ENCODE measurements at regions not wholly inside any gene's neighbourhood (a gene's known extent, or its start where the extent isn't known, plus 50 kb on each side); places are given as distances from the start of the nearest gene placed in this dataset.

GRCh38 chr5:57750891-57751290 lies 268.3 kb upstream of the ACTBL2 start:
- no peak overlapping the region for H3K27ac ChIP-seq
- TF ChIP-seq, protein P1, sequence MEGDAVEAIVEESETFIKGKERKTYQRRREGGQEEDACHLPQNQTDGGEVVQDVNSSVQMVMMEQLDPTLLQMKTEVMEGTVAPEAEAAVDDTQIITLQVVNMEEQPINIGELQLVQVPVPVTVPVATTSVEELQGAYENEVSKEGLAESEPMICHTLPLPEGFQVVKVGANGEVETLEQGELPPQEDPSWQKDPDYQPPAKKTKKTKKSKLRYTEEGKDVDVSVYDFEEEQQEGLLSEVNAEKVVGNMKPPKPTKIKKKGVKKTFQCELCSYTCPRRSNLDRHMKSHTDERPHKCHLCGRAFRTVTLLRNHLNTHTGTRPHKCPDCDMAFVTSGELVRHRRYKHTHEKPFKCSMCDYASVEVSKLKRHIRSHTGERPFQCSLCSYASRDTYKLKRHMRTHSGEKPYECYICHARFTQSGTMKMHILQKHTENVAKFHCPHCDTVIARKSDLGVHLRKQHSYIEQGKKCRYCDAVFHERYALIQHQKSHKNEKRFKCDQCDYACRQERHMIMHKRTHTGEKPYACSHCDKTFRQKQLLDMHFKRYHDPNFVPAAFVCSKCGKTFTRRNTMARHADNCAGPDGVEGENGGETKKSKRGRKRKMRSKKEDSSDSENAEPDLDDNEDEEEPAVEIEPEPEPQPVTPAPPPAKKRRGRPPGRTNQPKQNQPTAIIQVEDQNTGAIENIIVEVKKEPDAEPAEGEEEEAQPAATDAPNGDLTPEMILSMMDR (conservative IDR thresholded peaks at IDR 0.05), result no peak
- no peak for TF ChIP-seq ZFX (IDR thresholded peaks at IDR 0.05)

DNA sequence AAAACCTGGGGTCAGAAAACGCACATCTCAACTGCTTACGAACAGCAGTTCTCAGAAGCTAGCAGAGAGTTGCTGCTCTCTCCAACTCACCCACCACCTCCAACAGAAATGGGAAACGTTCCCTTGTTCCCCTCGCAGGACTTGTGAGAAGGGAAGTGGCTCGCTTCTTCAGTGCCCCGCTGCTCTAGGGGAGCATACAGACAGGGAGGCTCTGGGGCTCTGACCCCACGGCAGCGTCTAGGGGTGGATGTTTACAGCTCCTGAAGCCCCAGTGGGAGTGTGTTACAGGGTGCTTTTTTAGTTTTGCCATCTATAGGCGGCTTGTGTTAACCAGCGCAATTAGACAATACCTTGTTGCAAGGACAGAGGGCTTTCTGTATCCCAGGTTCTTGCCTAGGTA lies 267.7 kb upstream of the ACTBL2 start:
- no peak overlapping the region for H3K27ac ChIP-seq
- TF ChIP-seq, protein P1 (conservative IDR thresholded peaks at IDR 0.05), result no peak
- TF ChIP-seq ZFX (IDR thresholded peaks at IDR 0.05), result no peak

GRCh38 chr5:57749396-57749795 lies 266.8 kb upstream of the ACTBL2 start:
- TF ChIP-seq, protein P1 (conservative IDR thresholded peaks at IDR 0.05), result no peak
- TF ChIP-seq ZFX (IDR thresholded peaks at IDR 0.05), result no peak
- no peak overlapping the region for H3K27ac ChIP-seq

DNA sequence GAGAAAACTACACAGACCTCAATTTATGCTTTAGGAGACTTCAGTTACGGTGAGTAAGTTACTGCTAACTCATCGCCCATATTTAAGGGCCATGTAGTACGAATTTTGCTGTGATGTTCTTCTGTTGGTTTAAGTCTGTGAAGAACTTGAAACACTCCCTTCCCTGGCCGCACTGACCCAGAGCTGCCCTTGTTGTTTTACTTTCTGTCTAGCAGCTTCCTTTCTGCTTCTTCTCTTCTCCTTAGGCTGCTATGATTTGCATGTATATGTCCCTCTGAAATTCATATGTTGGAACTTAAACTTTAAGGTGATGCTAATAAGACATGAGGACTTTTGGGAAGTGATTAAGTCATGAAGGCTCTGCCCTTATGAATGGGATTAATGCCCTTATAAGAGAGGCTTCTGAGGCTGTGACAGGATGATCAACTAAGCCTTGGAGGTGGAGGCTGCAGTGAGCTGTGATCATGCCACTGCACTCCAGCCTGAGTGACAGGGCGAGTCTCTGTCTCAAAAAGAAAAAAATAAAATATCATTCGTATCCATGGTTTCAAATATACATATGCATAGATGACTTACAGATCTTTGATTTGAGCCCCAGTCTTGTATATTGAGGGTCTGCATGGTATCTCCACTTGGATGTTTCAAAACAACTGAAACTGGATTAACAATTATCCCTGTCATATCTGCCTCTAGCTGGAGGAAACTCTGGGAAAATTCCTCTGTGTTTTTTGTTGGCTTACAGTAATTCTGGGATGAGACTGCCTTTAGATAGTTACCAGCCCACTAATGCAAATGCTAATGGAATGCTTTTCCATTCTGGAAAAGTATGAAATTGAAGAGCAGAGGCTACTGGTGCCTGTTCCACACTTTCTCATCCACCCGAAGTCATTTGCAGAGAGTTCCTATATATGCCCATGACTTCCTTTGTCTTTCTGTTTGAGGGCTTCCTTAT lies 263.4 kb upstream of the ACTBL2 start:
- TF ChIP-seq, protein P1 (conservative IDR thresholded peaks at IDR 0.05), result no peak
- no peak for TF ChIP-seq ZFX (IDR thresholded peaks at IDR 0.05)
- H3K27ac ChIP-seq, result no peak overlapping the region

DNA sequence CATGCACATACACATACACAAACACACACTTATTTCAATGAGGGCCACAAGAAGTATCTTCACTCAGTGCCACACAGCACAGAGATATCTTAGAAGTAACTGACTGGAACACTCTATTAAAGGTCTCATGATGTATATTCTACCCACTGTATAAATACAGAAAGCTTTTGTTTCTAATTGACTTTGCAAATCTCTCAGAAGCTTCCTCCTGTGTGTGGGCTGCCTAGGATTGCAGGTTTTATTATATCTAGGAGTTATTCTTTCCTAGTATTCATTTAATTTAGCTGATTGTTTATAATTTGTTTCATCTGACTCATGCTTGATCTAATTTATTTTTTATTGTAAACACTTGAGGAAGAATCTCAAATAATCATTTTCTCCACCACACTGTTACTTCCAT lies 262.4 kb upstream of the ACTBL2 start:
- no peak overlapping the region for H3K27ac ChIP-seq
- TF ChIP-seq ZFX (IDR thresholded peaks at IDR 0.05), result no peak
- TF ChIP-seq, protein P1 (conservative IDR thresholded peaks at IDR 0.05), result no peak

DNA sequence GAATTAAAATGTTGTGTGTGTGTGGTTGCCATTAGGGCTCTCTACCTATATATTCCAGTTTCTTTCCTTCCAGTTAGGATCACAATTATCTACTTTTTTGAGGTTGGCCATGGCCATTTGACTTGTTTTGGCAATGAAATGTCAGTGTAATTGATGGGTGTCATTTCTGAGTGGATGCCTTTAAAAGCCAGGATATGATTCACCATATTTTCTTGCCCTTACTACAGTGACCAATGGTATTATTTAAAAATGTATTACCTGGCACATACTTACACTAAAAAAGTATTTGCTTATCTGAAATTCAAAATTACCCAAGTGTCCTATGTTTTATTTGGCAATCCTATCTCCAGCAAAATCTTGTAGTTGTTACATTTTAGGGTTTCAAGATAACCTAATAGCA lies 258.7 kb upstream of the ACTBL2 start:
- H3K27ac ChIP-seq, result no peak overlapping the region
- TF ChIP-seq, protein P1 (conservative IDR thresholded peaks at IDR 0.05), result no peak
- TF ChIP-seq ZFX (IDR thresholded peaks at IDR 0.05), result no peak

GRCh38 chr5:57738787-57739186 lies 256.2 kb upstream of the ACTBL2 start:
- no peak for TF ChIP-seq ZFX (IDR thresholded peaks at IDR 0.05)
- TF ChIP-seq, protein P1 (conservative IDR thresholded peaks at IDR 0.05), result no peak
- H3K27ac ChIP-seq, result no peak overlapping the region
